ENCODE measurements at regions not wholly inside any gene's neighbourhood (a gene's known extent, or its start where the extent isn't known, plus 50 kb on each side); places are given as distances from the start of the nearest gene placed in this dataset.

- H3K27ac ChIP-seq: no peak overlapping the region
- no peaks in the 10 kb centered on the region for H3K9me3 ChIP-seq
- no peak for TF ChIP-seq CTCF (IDR thresholded peaks at IDR 0.05)
- no peak for TF ChIP-seq EP300 (IDR thresholded peaks at IDR 0.05)
- no peak for TF ChIP-seq POLR2AphosphoS5 (IDR thresholded peaks at IDR 0.05)
- no peak for TF ChIP-seq POLR2A (IDR thresholded peaks at IDR 0.05)
- H3K27me3 ChIP-seq: no peaks in the 10 kb centered on the region
- H3K4me1 ChIP-seq: no peaks in the 10 kb centered on the region
- no peaks in the 10 kb centered on the region for H3K36me3 ChIP-seq
- no peak overlapping the region for H3K4me3 ChIP-seq
- DNase-seq (ENCODE audit: low spot score in 2 of 2): no peak
Observed at GRCh38 chr3:180414157-180414556, 187.8 kb upstream of the TTC14 start.

DNA sequence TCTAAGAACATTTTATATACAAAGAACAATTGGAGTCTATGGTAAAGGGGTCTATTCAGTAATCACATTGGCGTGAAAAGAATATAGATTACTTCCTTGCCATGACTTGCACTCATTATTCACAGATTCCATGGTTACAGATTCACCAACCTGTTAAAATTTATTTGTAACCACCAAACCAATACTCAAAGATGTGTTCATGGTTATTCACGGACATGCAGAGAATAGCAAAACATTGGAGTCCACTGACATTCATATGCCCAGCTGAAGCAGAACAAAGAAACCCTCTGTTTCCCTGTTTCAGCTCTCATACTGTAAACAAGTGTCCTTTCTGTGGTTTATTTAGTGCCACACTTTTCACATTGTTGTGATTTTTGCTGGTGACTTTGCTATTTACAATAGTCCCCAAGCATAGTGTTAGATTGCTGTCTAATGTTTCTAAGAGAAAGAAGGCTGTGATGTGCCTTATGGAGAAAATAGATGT is 185.8 kb upstream of the TTC14 start:
- 68% methylated on average over 2 of the region's 2 CpGs for WGBS
- DNase-seq (ENCODE audit: low spot score in 2 of 2): no peak
- no peaks in the 10 kb centered on the region for H3K4me1 ChIP-seq
- no peak overlapping the region for H3K4me3 ChIP-seq
- TF ChIP-seq EP300 (IDR thresholded peaks at IDR 0.05) (no peak), CTCF (IDR thresholded peaks at IDR 0.05) (no peak), POLR2AphosphoS5 (IDR thresholded peaks at IDR 0.05) (no peak), POLR2A (IDR thresholded peaks at IDR 0.05) (no peak)
- H3K27ac ChIP-seq: no peak overlapping the region
- H3K9me3 ChIP-seq: no peaks in the 10 kb centered on the region
- no peaks in the 10 kb centered on the region for H3K27me3 ChIP-seq
- no peaks in the 10 kb centered on the region for H3K36me3 ChIP-seq

- no peak for TF ChIP-seq CTCF (IDR thresholded peaks at IDR 0.05)
- no peak for TF ChIP-seq POLR2A (IDR thresholded peaks at IDR 0.05)
- no peak for TF ChIP-seq POLR2AphosphoS5 (IDR thresholded peaks at IDR 0.05)
- TF ChIP-seq EP300 (IDR thresholded peaks at IDR 0.05): no peak
- Histone ChIP-seq H3K9me3 (no peaks in the 10 kb centered on the region), H3K4me3 (no peak overlapping the region), H3K4me1 (no peaks in the 10 kb centered on the region), H3K27me3 (no peaks in the 10 kb centered on the region), H3K27ac (no peak overlapping the region), H3K36me3 (no peaks in the 10 kb centered on the region)
- DNase-seq (ENCODE audit: low spot score in 2 of 2): no peak
Observed at GRCh38 chr3:180417241-180417640, 184.7 kb upstream of the TTC14 start.

GRCh38 chr3:180420016-180420415 is 181.9 kb upstream of the TTC14 start:
- Histone ChIP-seq H3K36me3 (no peaks in the 10 kb centered on the region), H3K27me3 (no peaks in the 10 kb centered on the region), H3K4me3 (no peak overlapping the region), H3K27ac (no peak overlapping the region), H3K9me3 (no peaks in the 10 kb centered on the region), H3K4me1 (no peaks in the 10 kb centered on the region)
- TF ChIP-seq EP300 (IDR thresholded peaks at IDR 0.05) (no peak), POLR2A (IDR thresholded peaks at IDR 0.05) (no peak), POLR2AphosphoS5 (IDR thresholded peaks at IDR 0.05) (no peak), CTCF (IDR thresholded peaks at IDR 0.05) (no peak)
- 88% methylated on average over 2 of the region's 2 CpGs for WGBS
- no peak for DNase-seq (ENCODE audit: low spot score in 2 of 2)

DNA sequence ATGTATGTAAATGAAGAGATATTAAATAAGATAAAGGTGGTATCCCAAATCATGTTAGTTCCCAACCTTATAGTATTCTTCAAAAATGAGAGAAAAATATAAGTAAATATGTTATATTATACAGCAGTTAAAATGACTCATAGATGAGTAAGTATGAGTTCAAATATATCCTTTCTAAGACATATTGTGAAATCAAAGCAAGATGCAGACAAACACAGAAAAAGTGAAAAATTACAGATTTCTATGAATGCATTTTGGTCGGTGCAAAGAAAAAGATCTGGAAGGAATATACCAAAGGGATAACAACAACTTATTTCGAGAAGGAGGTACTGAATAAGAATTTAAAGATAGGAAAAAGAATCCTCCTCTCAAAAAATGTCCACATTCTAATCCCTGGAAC is 181.2 kb upstream of the TTC14 start:
- Histone ChIP-seq H3K4me1 (no peaks in the 10 kb centered on the region), H3K4me3 (no peak overlapping the region), H3K36me3 (no peaks in the 10 kb centered on the region), H3K9me3 (no peaks in the 10 kb centered on the region), H3K27me3 (no peaks in the 10 kb centered on the region), H3K27ac (no peak overlapping the region)
- no peak for DNase-seq (ENCODE audit: low spot score in 2 of 2)
- 83% methylated on average over 2 of the region's 2 CpGs for WGBS
- TF ChIP-seq CTCF (IDR thresholded peaks at IDR 0.05) (no peak), POLR2A (IDR thresholded peaks at IDR 0.05) (no peak), EP300 (IDR thresholded peaks at IDR 0.05) (no peak), POLR2AphosphoS5 (IDR thresholded peaks at IDR 0.05) (no peak)

Data from suprapubic skin (tissue), 4 donors.